Activated T-helper 2 cell treated with anti-CD3 and anti-CD28 coated beads, Interferon-gamma antibody, Interleukin-2, Interleukin-4, amounts not matched to agents 10 μg/mL and 5 μg/mL and 100 μg/mL, durations not matched to agents 14 hours and 24 hours and 36 hours (primary cell): ENCODE measurements at regions not wholly inside any gene's neighbourhood (a gene's known extent, or its start where the extent isn't known, plus 50 kb on each side); places are given as distances from the start of the nearest gene placed in this dataset.

ENCODE experiments used
- DNase-seq: peaks from one replicate; pipeline ENCODE4 v3.0.0; 2021; ENCODE audit warnings: low spot score
- H3K27ac Mint-ChIP-seq: one replicate; pipeline ENCODE4 v1.8.0; 2021; ENCODE audit warnings: mixed read lengths
- H3K27me3 Mint-ChIP-seq: one replicate; pipeline ENCODE4 v1.8.0; 2021; ENCODE audit warnings: low read depth, mixed read lengths
- H3K36me3 Mint-ChIP-seq: one replicate; pipeline ENCODE4 v1.8.0; 2021; ENCODE audit warnings: low read depth, mixed read lengths
- H3K4me1 Mint-ChIP-seq: one replicate; pipeline ENCODE4 v1.8.0; 2021; ENCODE audit warnings: low read depth, mixed read lengths
- H3K4me3 Mint-ChIP-seq: one replicate; pipeline ENCODE4 v1.8.0; 2021; ENCODE audit warnings: low read depth, mild to moderate bottlenecking, moderate library complexity, mixed read lengths
- H3K9me3 Mint-ChIP-seq: one replicate; pipeline ENCODE4 v1.8.0; 2021; ENCODE audit warnings: mixed read lengths
- intact Hi-C: fragments of 100-400 bp; cut with micrococcal nuclease; formaldehyde crosslinking; loops from one replicate; pipeline ENCODE4 v1.15.1; 2023

DNA sequence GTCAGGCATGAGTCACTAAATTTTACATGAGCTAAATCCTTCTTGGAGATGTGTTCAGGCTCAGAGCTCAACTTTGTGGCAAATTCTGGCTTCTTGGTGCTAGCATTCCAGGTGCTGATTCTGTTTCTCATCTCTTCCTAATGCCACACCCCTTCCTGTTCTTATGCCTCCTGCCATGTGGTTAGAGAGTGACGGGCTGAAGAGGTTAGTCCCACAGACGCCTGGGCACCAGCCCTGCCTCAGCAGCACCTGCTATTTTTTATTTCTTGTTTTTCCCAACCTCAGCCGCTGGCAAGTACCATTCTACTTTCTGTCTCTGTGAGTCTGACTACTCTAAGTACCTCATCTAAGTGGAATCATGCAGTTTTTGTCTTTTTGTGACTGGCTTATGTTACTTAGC lies 329.5 kb downstream of the KCNRG start:
- Mint-ChIP-seq H3K27me3 (peaks cover 74% of the 10 kb centered on the region), H3K36me3 (no peaks in the 10 kb centered on the region), H3K4me1 (peaks cover 3% of the 10 kb centered on the region), H3K4me3 (no peak overlapping the region), H3K9me3 (no peaks in the 10 kb centered on the region), H3K27ac (no peak overlapping the region)
- intact Hi-C loops = no loop called here
- DNase-seq = no peak

GRCh38 chr13:50345804-50346203 lies 330.6 kb downstream of the KCNRG start:
- no peaks in the 10 kb centered on the region for H3K36me3 Mint-ChIP-seq
- H3K27me3 Mint-ChIP-seq = peaks cover 74% of the 10 kb centered on the region
- peaks cover 3% of the 10 kb centered on the region for H3K4me1 Mint-ChIP-seq
- intact Hi-C loops = no loop called here
- H3K4me3 Mint-ChIP-seq = no peak overlapping the region
- DNase-seq = no peak
- no peak overlapping the region for H3K27ac Mint-ChIP-seq
- H3K9me3 Mint-ChIP-seq = no peaks in the 10 kb centered on the region

- H3K4me3 Mint-ChIP-seq = no peak overlapping the region
- H3K9me3 Mint-ChIP-seq = no peaks in the 10 kb centered on the region
- DNase-seq = no peak
- H3K36me3 Mint-ChIP-seq = no peaks in the 10 kb centered on the region
- intact Hi-C loops = no loop called here
- peaks cover 6% of the 10 kb centered on the region for H3K4me1 Mint-ChIP-seq
- peaks cover 71% of the 10 kb centered on the region for H3K27me3 Mint-ChIP-seq
- H3K27ac Mint-ChIP-seq = no peak overlapping the region
Observed at GRCh38 chr13:50348371-50348770, 333.1 kb downstream of the KCNRG start.

DNA sequence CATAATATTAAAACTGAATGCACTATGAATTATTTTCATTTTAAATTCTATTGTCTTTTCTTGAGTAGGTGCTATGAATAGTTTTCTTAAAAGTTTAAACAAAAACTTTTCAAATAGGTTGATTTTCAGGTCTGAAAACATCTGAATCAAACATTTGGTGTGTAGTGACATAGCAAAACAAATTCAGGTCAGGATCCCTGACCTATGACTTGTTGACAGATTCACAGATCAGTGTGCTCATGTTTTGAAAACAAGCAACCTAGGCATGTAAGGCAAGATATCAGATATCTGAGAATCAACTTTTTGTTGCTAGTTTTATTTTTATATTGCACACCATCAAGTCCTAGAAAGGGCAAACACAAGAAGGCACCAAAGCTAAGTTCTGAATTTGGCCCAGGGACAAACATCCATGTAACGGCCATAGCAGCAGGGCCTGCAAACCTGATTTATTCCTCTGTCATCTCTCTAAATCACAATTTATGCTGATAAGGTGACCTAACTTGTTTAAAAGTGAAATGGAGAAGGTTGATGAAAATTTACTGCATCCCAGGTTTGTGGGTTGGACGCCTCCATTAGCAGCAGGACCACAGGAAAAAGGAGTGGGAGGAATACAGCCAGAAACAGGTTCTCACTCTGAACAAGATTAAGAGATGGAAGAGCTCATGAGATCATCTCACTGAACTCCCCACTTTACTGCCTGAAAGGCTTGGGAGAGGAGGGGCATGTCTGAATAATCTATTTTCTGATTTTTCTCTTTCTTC lies 337.7 kb downstream of the KCNRG start:
- H3K4me3 Mint-ChIP-seq = no peak overlapping the region
- intact Hi-C loops = no loop called here
- H3K27me3 Mint-ChIP-seq = peaks cover 67% of the 10 kb centered on the region
- no peak overlapping the region for H3K27ac Mint-ChIP-seq
- H3K4me1 Mint-ChIP-seq = peaks cover 17% of the 10 kb centered on the region
- H3K9me3 Mint-ChIP-seq = no peaks in the 10 kb centered on the region
- H3K36me3 Mint-ChIP-seq = no peaks in the 10 kb centered on the region
- DNase-seq = no peak

DNA sequence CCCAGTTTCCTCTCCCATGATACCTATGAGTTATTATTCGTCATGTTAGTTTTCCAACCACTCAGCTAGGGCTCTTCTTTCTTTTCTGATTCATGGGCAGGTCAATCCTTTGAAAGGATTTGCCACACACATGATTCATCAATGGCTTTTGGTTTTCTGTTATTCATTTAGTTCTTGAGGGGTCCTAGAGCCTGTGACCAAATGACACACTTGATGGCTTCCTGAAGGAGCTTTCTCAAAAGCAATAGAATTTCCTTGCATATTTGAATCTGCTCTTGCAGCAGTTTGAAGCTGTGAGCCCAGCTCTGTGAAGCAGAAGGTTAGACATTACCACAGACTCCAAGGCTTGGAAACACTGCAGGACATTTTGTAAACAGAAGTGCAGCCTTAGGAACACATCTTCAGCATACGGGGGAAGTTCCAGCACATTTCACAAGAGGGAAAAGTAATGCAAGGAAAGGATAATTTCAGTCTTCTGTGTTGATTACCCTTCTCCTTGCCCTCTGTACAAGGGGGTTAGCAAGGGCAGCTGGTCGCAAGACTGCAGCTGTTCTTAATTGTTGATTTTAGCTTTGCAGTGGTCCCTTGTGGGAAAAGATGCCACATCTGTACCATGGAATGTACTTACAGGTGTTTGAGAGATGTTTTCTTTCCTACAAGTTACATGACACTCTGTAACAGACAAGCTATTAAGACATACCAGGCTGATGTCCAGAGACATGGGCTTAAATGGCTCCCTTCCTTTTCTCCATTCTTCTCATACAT lies 338.6 kb downstream of the KCNRG start:
- intact Hi-C loops = no loop called here
- Mint-ChIP-seq H3K36me3 (no peaks in the 10 kb centered on the region), H3K4me1 (peaks cover 20% of the 10 kb centered on the region), H3K9me3 (no peaks in the 10 kb centered on the region), H3K4me3 (no peak overlapping the region), H3K27ac (no peak overlapping the region), H3K27me3 (peaks cover 66% of the 10 kb centered on the region)
- DNase-seq = no peak

- Mint-ChIP-seq H3K4me1 (peaks cover 23% of the 10 kb centered on the region), H3K27me3 (peaks cover 62% of the 10 kb centered on the region), H3K4me3 (no peak overlapping the region), H3K36me3 (no peaks in the 10 kb centered on the region), H3K9me3 (no peaks in the 10 kb centered on the region), H3K27ac (no peak overlapping the region)
- no peak for DNase-seq
- intact Hi-C loops = no loop called here
Observed at GRCh38 chr13:50355797-50356196, 340.6 kb downstream of the KCNRG start.

- Mint-ChIP-seq H3K27me3 (peaks cover 58% of the 10 kb centered on the region), H3K36me3 (no peaks in the 10 kb centered on the region), H3K9me3 (no peaks in the 10 kb centered on the region), H3K4me1 (peaks cover 34% of the 10 kb centered on the region), H3K27ac (no peak overlapping the region), H3K4me3 (no peak overlapping the region)
- no peak for DNase-seq
- intact Hi-C loops = no loop called here
Observed at GRCh38 chr13:50357136-50357535, 341.9 kb downstream of the KCNRG start.

GRCh38 chr13:50357586-50358118 lies 342.4 kb downstream of the KCNRG start:
- no peaks in the 10 kb centered on the region for H3K36me3 Mint-ChIP-seq
- no peaks in the 10 kb centered on the region for H3K9me3 Mint-ChIP-seq
- peaks cover 34% of the 10 kb centered on the region for H3K4me1 Mint-ChIP-seq
- no peak overlapping the region for H3K4me3 Mint-ChIP-seq
- no peak overlapping the region for H3K27ac Mint-ChIP-seq
- DNase-seq = no peak
- intact Hi-C loops = no loop called here
- peaks cover 61% of the 10 kb centered on the region for H3K27me3 Mint-ChIP-seq

- H3K27ac Mint-ChIP-seq = no peak overlapping the region
- peaks cover 31% of the 10 kb centered on the region for H3K4me1 Mint-ChIP-seq
- intact Hi-C loops = no loop called here
Observed at GRCh38 chr13:50358231-50359040, 343.2 kb downstream of the KCNRG start.

DNA sequence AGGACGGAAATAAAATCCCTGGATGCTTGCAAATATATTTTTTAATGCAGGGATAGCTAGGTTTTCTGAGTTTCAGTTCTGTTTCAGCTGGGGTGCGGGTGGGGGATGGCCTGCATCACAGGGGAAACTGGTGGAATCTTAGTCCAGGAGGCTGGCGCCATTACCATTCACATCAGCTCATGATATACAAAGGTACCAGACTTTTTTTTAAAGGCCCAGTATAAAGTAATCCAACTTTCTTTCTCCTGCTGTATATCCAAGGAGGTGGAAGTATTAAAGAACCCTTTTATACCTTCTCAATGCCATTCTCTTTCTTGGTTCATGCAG lies 343.8 kb downstream of the KCNRG start:
- Mint-ChIP-seq H3K9me3 (no peaks in the 10 kb centered on the region), H3K4me3 (no peak overlapping the region), H3K4me1 (peaks cover 27% of the 10 kb centered on the region), H3K36me3 (no peaks in the 10 kb centered on the region), H3K27ac (no peak overlapping the region), H3K27me3 (peaks cover 60% of the 10 kb centered on the region)
- intact Hi-C loops = no loop called here
- DNase-seq = no peak

More at GRCh38 chr13:50358231-50359040, 343.2 kb downstream of the KCNRG start:
- Mint-ChIP-seq H3K4me3 (no peak overlapping the region), H3K27me3 (peaks cover 62% of the 10 kb centered on the region), H3K9me3 (no peaks in the 10 kb centered on the region), H3K36me3 (no peaks in the 10 kb centered on the region)
- no peak for DNase-seq

- DNase-seq = no peak
- intact Hi-C loops = loop anchor here (10.0 kb wide), 1 partner anchor 365 kb away; the partner anchor contains the start of gene TRIM13
Observed at GRCh38 chr13:50359779-50360178, 344.5 kb downstream of the KCNRG start.

DNA sequence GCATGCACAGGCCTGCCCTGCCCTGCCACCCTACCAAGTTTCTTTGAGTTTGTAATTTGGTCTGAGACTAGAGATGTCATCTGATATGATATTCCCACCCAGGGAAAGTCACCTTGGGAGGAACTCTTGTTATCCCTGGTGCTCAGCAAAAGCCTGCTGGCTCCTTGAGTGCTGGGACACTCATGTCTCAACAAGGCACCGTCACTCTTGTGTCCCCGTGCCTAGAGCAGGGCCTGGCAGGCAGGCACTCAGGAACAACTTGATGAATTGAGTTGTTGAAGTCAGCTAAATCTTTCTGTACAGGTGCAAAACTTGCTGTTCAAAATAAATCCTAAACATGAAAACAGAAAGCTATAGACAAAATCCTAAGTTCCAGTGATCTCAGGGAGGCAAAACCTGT lies 345.4 kb downstream of the KCNRG start:
- intact Hi-C loops = loop anchor here (10.0 kb wide), 1 partner anchor 366 kb away; the partner anchor contains the start of gene TRIM13
- no peak for DNase-seq
- no peak overlapping the region for H3K4me3 Mint-ChIP-seq

More at GRCh38 chr13:50359779-50360178, 344.5 kb downstream of the KCNRG start:
- no peak overlapping the region for H3K27ac Mint-ChIP-seq
- peaks cover 27% of the 10 kb centered on the region for H3K4me1 Mint-ChIP-seq
- peaks cover 58% of the 10 kb centered on the region for H3K27me3 Mint-ChIP-seq
- no peaks in the 10 kb centered on the region for H3K36me3 Mint-ChIP-seq
- H3K9me3 Mint-ChIP-seq = no peaks in the 10 kb centered on the region
- H3K4me3 Mint-ChIP-seq = no peak overlapping the region

More for the DNA sequence above, 345.4 kb downstream of the KCNRG start:
- H3K9me3 Mint-ChIP-seq = no peaks in the 10 kb centered on the region
- no peaks in the 10 kb centered on the region for H3K36me3 Mint-ChIP-seq
- H3K4me1 Mint-ChIP-seq = peaks cover 30% of the 10 kb centered on the region
- H3K27me3 Mint-ChIP-seq = peaks cover 61% of the 10 kb centered on the region
- H3K27ac Mint-ChIP-seq = no peak overlapping the region
